ENCODE measurements at regions not wholly inside any gene's neighbourhood (a gene's known extent, or its start where the extent isn't known, plus 50 kb on each side); places are given as distances from the start of the nearest gene placed in this dataset.

- H3K4me1 ChIP-seq (ENCODE audit: control insufficient read depth in 1 of 2, insufficient read depth in 2 of 2, low read length in 2 of 2), result no peaks in the 10 kb centered on the region
- no peak overlapping the region for H3K4me3 ChIP-seq (ENCODE audit: low read depth, low read length)
- no peak overlapping the region for H3K27ac ChIP-seq (ENCODE audit: low read depth, low read length)
- H3K36me3 ChIP-seq (ENCODE audit: control insufficient read depth in 1 of 2, insufficient read depth in 2 of 2, low read length in 2 of 2), result no peaks in the 10 kb centered on the region
- H4K12ac ChIP-seq (ENCODE audit: low read depth, low read length), result no peak overlapping the region
- no peak for DNase-seq
- H3K14ac ChIP-seq (ENCODE audit: low read length), result no peak overlapping the region
- H4K91ac ChIP-seq (ENCODE audit: low read depth, low read length), result no peak overlapping the region
- H3K79me1 ChIP-seq (ENCODE audit: low read length), result no peaks in the 10 kb centered on the region
- H3K4me2 ChIP-seq (ENCODE audit: low read length), result no peak overlapping the region
- no peak overlapping the region for H3K18ac ChIP-seq (ENCODE audit: low read length)
- no peaks in the 10 kb centered on the region for H3K79me2 ChIP-seq (ENCODE audit: control insufficient read depth, insufficient read depth, low read length, poor library complexity)
- no peak overlapping the region for H2BK12ac ChIP-seq (ENCODE audit: low read length)
- H4K8ac ChIP-seq (ENCODE audit: low read depth, low read length), result no peak overlapping the region
- H2BK5ac ChIP-seq (ENCODE audit: low read depth, low read length, poor library complexity), result no peak overlapping the region
- no CpG with 5 or more reads among the region's 2 CpGs for WGBS (ENCODE audit: extremely low coverage, insufficient coverage, insufficient read length)
- H2BK120ac ChIP-seq (ENCODE audit: insufficient read depth, low read length, poor library complexity), result no peak overlapping the region
- H3K4ac ChIP-seq (ENCODE audit: low read depth, low read length), result no peak overlapping the region
- H2AK5ac ChIP-seq (ENCODE audit: low read length), result no peak overlapping the region
- H2AFZ ChIP-seq (ENCODE audit: insufficient read depth, low read length, poor library complexity), result no peak overlapping the region
- no peak overlapping the region for H3K23ac ChIP-seq (ENCODE audit: low read length)
- H3K27me3 ChIP-seq (ENCODE audit: insufficient read depth, low read length), result no peaks in the 10 kb centered on the region
- H3K9me3 ChIP-seq (ENCODE audit: insufficient read depth, low read depth, low read length), result no peaks in the 10 kb centered on the region
- no peak overlapping the region for H3K9ac ChIP-seq (ENCODE audit: low read length)
Observed at GRCh38 chr4:95959182-95959581, 119.3 kb downstream of the PDHA2 start.

DNA sequence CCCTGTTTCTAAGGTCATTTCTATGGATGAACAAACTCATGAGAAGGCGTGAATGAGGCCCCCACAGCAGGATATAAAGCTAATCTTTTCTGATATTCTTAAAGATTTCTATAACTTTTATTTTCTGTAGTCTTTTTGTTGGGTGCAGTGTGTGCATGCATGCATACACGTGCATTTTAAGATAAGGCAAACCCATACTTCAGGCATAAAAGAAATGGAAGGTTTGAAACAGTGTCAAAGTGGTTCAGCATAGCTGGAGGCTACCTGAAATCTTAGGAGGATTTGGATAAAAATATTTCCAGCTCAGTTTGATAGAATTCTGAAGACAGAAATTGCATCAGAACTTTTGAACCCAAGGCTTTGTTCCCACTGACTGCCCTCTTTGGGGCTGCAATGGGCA is 119.7 kb downstream of the PDHA2 start:
- Histone ChIP-seq H3K27me3 (ENCODE audit: insufficient read depth, low read length) (no peaks in the 10 kb centered on the region), H3K9ac (ENCODE audit: low read length) (no peak overlapping the region), H3K9me3 (ENCODE audit: insufficient read depth, low read depth, low read length) (no peaks in the 10 kb centered on the region), H2BK5ac (ENCODE audit: low read depth, low read length, poor library complexity) (no peak overlapping the region), H2AFZ (ENCODE audit: insufficient read depth, low read length, poor library complexity) (no peak overlapping the region), H3K79me1 (ENCODE audit: low read length) (no peaks in the 10 kb centered on the region), H3K18ac (ENCODE audit: low read length) (no peak overlapping the region), H3K4ac (ENCODE audit: low read depth, low read length) (no peak overlapping the region), H3K79me2 (ENCODE audit: control insufficient read depth, insufficient read depth, low read length, poor library complexity) (no peaks in the 10 kb centered on the region), H3K14ac (ENCODE audit: low read length) (no peak overlapping the region), H2BK120ac (ENCODE audit: insufficient read depth, low read length, poor library complexity) (no peak overlapping the region), H4K12ac (ENCODE audit: low read depth, low read length) (no peak overlapping the region), H3K27ac (ENCODE audit: low read depth, low read length) (no peak overlapping the region), H3K36me3 (ENCODE audit: control insufficient read depth in 1 of 2, insufficient read depth in 2 of 2, low read length in 2 of 2) (no peaks in the 10 kb centered on the region), H2AK5ac (ENCODE audit: low read length) (no peak overlapping the region), H4K91ac (ENCODE audit: low read depth, low read length) (no peak overlapping the region), H3K4me1 (ENCODE audit: control insufficient read depth in 1 of 2, insufficient read depth in 2 of 2, low read length in 2 of 2) (no peaks in the 10 kb centered on the region), H3K23ac (ENCODE audit: low read length) (no peak overlapping the region), H2BK12ac (ENCODE audit: low read length) (no peak overlapping the region), H3K4me3 (ENCODE audit: low read depth, low read length) (no peak overlapping the region), H4K8ac (ENCODE audit: low read depth, low read length) (no peak overlapping the region), H3K4me2 (ENCODE audit: low read length) (no peak overlapping the region)
- no peak for DNase-seq
- no CpG with 5 or more reads among the region's 2 CpGs for WGBS (ENCODE audit: extremely low coverage, insufficient coverage, insufficient read length)

GRCh38 chr4:95963456-95963855 is 123.6 kb downstream of the PDHA2 start:
- Histone ChIP-seq H3K4me3 (ENCODE audit: low read depth, low read length) (no peak overlapping the region), H3K14ac (ENCODE audit: low read length) (no peak overlapping the region), H3K9me3 (ENCODE audit: insufficient read depth, low read depth, low read length) (no peaks in the 10 kb centered on the region), H3K27me3 (ENCODE audit: insufficient read depth, low read length) (no peaks in the 10 kb centered on the region), H2AFZ (ENCODE audit: insufficient read depth, low read length, poor library complexity) (no peak overlapping the region), H3K4ac (ENCODE audit: low read depth, low read length) (no peak overlapping the region), H3K4me2 (ENCODE audit: low read length) (no peak overlapping the region), H2BK12ac (ENCODE audit: low read length) (no peak overlapping the region), H2AK5ac (ENCODE audit: low read length) (no peak overlapping the region), H4K8ac (ENCODE audit: low read depth, low read length) (no peak overlapping the region), H3K27ac (ENCODE audit: low read depth, low read length) (no peak overlapping the region), H2BK5ac (ENCODE audit: low read depth, low read length, poor library complexity) (no peak overlapping the region), H2BK120ac (ENCODE audit: insufficient read depth, low read length, poor library complexity) (no peak overlapping the region), H4K12ac (ENCODE audit: low read depth, low read length) (no peak overlapping the region), H3K79me2 (ENCODE audit: control insufficient read depth, insufficient read depth, low read length, poor library complexity) (no peaks in the 10 kb centered on the region), H3K4me1 (ENCODE audit: control insufficient read depth in 1 of 2, insufficient read depth in 2 of 2, low read length in 2 of 2) (no peaks in the 10 kb centered on the region), H3K23ac (ENCODE audit: low read length) (no peak overlapping the region), H3K79me1 (ENCODE audit: low read length) (no peaks in the 10 kb centered on the region), H4K91ac (ENCODE audit: low read depth, low read length) (no peak overlapping the region), H3K18ac (ENCODE audit: low read length) (no peak overlapping the region), H3K36me3 (ENCODE audit: control insufficient read depth in 1 of 2, insufficient read depth in 2 of 2, low read length in 2 of 2) (no peaks in the 10 kb centered on the region), H3K9ac (ENCODE audit: low read length) (no peak overlapping the region)
- WGBS (ENCODE audit: extremely low coverage, insufficient coverage, insufficient read length), result no CpG with 5 or more reads among the region's 3 CpGs
- DNase-seq, result no peak

GRCh38 chr4:95979961-95980876 is 140.3 kb downstream of the PDHA2 start:
- Histone ChIP-seq H3K36me3 (ENCODE audit: control insufficient read depth in 1 of 2, insufficient read depth in 2 of 2, low read length in 2 of 2) (no peaks in the 10 kb centered on the region), H3K4me2 (ENCODE audit: low read length) (no peak overlapping the region), H3K23ac (ENCODE audit: low read length) (no peak overlapping the region), H2BK12ac (ENCODE audit: low read length) (no peak overlapping the region), H4K12ac (ENCODE audit: low read depth, low read length) (no peak overlapping the region), H3K79me1 (ENCODE audit: low read length) (no peaks in the 10 kb centered on the region), H3K4me3 (ENCODE audit: low read depth, low read length) (no peak overlapping the region), H3K9me3 (ENCODE audit: insufficient read depth, low read depth, low read length) (peaks cover 12% of the 10 kb centered on the region), H3K4ac (ENCODE audit: low read depth, low read length) (no peak overlapping the region), H3K4me1 (ENCODE audit: control insufficient read depth in 1 of 2, insufficient read depth in 2 of 2, low read length in 2 of 2) (peaks cover 2 to 9% of the 10 kb centered on the region in 2 experiments), H4K8ac (ENCODE audit: low read depth, low read length) (no peak overlapping the region), H3K27ac (ENCODE audit: low read depth, low read length) (no peak overlapping the region), H3K18ac (ENCODE audit: low read length) (no peak overlapping the region), H2AFZ (ENCODE audit: insufficient read depth, low read length, poor library complexity) (no peak overlapping the region), H2BK5ac (ENCODE audit: low read depth, low read length, poor library complexity) (no peak overlapping the region), H3K79me2 (ENCODE audit: control insufficient read depth, insufficient read depth, low read length, poor library complexity) (no peaks in the 10 kb centered on the region), H4K91ac (ENCODE audit: low read depth, low read length) (no peak overlapping the region), H2BK120ac (ENCODE audit: insufficient read depth, low read length, poor library complexity) (no peak overlapping the region), H3K27me3 (ENCODE audit: insufficient read depth, low read length) (no peaks in the 10 kb centered on the region), H3K9ac (ENCODE audit: low read length) (no peak overlapping the region), H3K14ac (ENCODE audit: low read length) (no peak overlapping the region), H2AK5ac (ENCODE audit: low read length) (no peak overlapping the region)
- DNase-seq, result no peak
- WGBS (ENCODE audit: extremely low coverage, insufficient coverage, insufficient read length), result no CpG with 5 or more reads among the region's 13 CpGs

Measured in trophoblast cell (in vitro differentiated cells and primary cell).